ENCODE measurements at regions not wholly inside any gene's neighbourhood (a gene's known extent, or its start where the extent isn't known, plus 50 kb on each side); places are given as distances from the start of the nearest gene placed in this dataset.

- TF ChIP-seq REST (tag by site-specific recombination; IDR thresholded peaks at IDR 0.05) (no peak), CTCF (tag by site-specific recombination; IDR thresholded peaks at IDR 0.05) (no peak), ZNF280D (tag by site-specific recombination; IDR thresholded peaks at IDR 0.05) (no peak), ATF2 (tag by site-specific recombination; IDR thresholded peaks at IDR 0.05; ENCODE audit: low read depth) (no peak), ZNF76 (tag by site-specific recombination; IDR thresholded peaks at IDR 0.05; ENCODE audit: borderline replicate concordance, low read depth) (no peak), RBAK (tag by site-specific recombination; IDR thresholded peaks at IDR 0.05) (no peak), ZFP3 (tag by site-specific recombination; IDR thresholded peaks at IDR 0.05; ENCODE audit: low read depth) (no peak), ZNF133 (tag by site-specific recombination; IDR thresholded peaks at IDR 0.05) (no peak), ZBTB26 (tag by site-specific recombination; optimal IDR thresholded peaks at IDR 0.05) (no peak), ZNF792 (tag by site-specific recombination; IDR thresholded peaks at IDR 0.05) (no peak), OSR2 (tag by site-specific recombination; IDR thresholded peaks at IDR 0.05) (no peak), ZNF24 (tag by site-specific recombination; IDR thresholded peaks at IDR 0.05) (no peak), ZFP41 (tag by site-specific recombination; IDR thresholded peaks at IDR 0.05; ENCODE audit: borderline replicate concordance) (no peak)
These were observed 51.9 kb downstream of the SYNE3 start for GRCh38 chr14:95464514-95464913.

Measured in HEK293 (cell line).